ENCODE measurements at regions not wholly inside any gene's neighbourhood (a gene's known extent, or its start where the extent isn't known, plus 50 kb on each side); places are given as distances from the start of the nearest gene placed in this dataset.

GRCh38 chr14:46352844-46353243 is 298.7 kb downstream of the RPL10L start:
- Histone ChIP-seq H3K4me2 (no peak overlapping the region), H3K9me3 (no peaks in the 10 kb centered on the region), H3K4me1 (ENCODE audit: control insufficient read depth in 1 of 2, insufficient read depth in 2 of 2, low read depth in 1 of 2, low read length in 1 of 2) (no peaks in the 10 kb centered on the region), H3K27me3 (ENCODE audit: insufficient read depth) (no peaks in the 10 kb centered on the region), H2AFZ (ENCODE audit: low read depth) (no peak overlapping the region), H3K79me2 (ENCODE audit: insufficient read depth) (no peaks in the 10 kb centered on the region), H3K4me3 (ENCODE audit: low read depth in 2 of 2, low read length in 1 of 2) (no peak overlapping the region), H3K9ac (no peak overlapping the region), H3K36me3 (replicated peaks in 1 of 2; ENCODE audit: control insufficient read depth in 1 of 2, insufficient read depth in 2 of 2, low read length in 1 of 2) (no peaks in the 10 kb centered on the region), H3K9me2 (no peaks in the 10 kb centered on the region), H3K27ac (ENCODE audit: low read depth in 2 of 2, low read length in 1 of 2) (no peak overlapping the region), H3F3A (replicated peaks; ENCODE audit: insufficient read depth) (no peaks in the 10 kb centered on the region), H4K20me1 (ENCODE audit: insufficient read depth) (no peaks in the 10 kb centered on the region)
- CTCF ChIA-PET = no interaction called here
- no peak for DNase-seq
- POLR2A ChIA-PET = no interaction called here
- 0% methylated on average over 1 of the region's 1 CpG for WGBS (ENCODE audit: low lambda C conversion rate)
- no peak for TF ChIP-seq EP300 (IDR thresholded peaks at IDR 0.05; ENCODE audit: borderline replicate concordance in 1 of 2, low read depth in 1 of 2, low read length in 1 of 2)
- no peak for TF ChIP-seq RFX5 (IDR thresholded peaks at IDR 0.05; ENCODE audit: low read length)
- TF ChIP-seq GABPA (IDR thresholded peaks at IDR 0.05; ENCODE audit: low read depth) = no peak
- no peak for TF ChIP-seq RXRA (IDR thresholded peaks at IDR 0.05; ENCODE audit: borderline replicate concordance, low read depth)
- no peak for TF ChIP-seq RCOR1 (IDR thresholded peaks at IDR 0.05; ENCODE audit: low read length)
- no peak for TF ChIP-seq FOXM1 (IDR thresholded peaks at IDR 0.05; ENCODE audit: low read depth)
- TF ChIP-seq GATA2 (CRISPR knock-in tag; IDR thresholded peaks at IDR 0.05) = no peak
- TF ChIP-seq USF1 (IDR thresholded peaks at IDR 0.05; ENCODE audit: borderline replicate concordance, low read depth) = no peak
- TF ChIP-seq RAD21 (IDR thresholded peaks at IDR 0.05; ENCODE audit: low read length) = no peak
- TF ChIP-seq MXI1 (IDR thresholded peaks at IDR 0.05; ENCODE audit: low read depth, low read length) = no peak
- TF ChIP-seq MAX (IDR thresholded peaks at IDR 0.05; ENCODE audit: low read depth) = no peak
- no peak for TF ChIP-seq SIN3A (IDR thresholded peaks at IDR 0.05; ENCODE audit: borderline replicate concordance, low read depth, low read length)
- no peak for TF ChIP-seq SMC3 (IDR thresholded peaks at IDR 0.05; ENCODE audit: low read depth, low read length)
- no peak for TF ChIP-seq TCF12 (IDR thresholded peaks at IDR 0.05)
- no peak for TF ChIP-seq FOSL2 (IDR thresholded peaks at IDR 0.05; ENCODE audit: borderline replicate concordance, low read depth)
- TF ChIP-seq USF2 (IDR thresholded peaks at IDR 0.05; ENCODE audit: borderline replicate concordance, low read depth, low read length) = no peak
- no peak for TF ChIP-seq NFIC (IDR thresholded peaks at IDR 0.05; ENCODE audit: borderline replicate concordance)
- TF ChIP-seq REST (IDR thresholded peaks at IDR 0.05; ENCODE audit: low read depth, low read length) = no peak
- TF ChIP-seq TEAD4 (IDR thresholded peaks at IDR 0.05; ENCODE audit: borderline replicate concordance, insufficient read depth) = no peak
- TF ChIP-seq CHD2 (IDR thresholded peaks at IDR 0.05; ENCODE audit: low read length, partially characterized antibody) = no peak

Measured in SK-N-SH (cell line).